ENCODE measurements at regions not wholly inside any gene's neighbourhood (a gene's known extent, or its start where the extent isn't known, plus 50 kb on each side); places are given as distances from the start of the nearest gene placed in this dataset.

DNA sequence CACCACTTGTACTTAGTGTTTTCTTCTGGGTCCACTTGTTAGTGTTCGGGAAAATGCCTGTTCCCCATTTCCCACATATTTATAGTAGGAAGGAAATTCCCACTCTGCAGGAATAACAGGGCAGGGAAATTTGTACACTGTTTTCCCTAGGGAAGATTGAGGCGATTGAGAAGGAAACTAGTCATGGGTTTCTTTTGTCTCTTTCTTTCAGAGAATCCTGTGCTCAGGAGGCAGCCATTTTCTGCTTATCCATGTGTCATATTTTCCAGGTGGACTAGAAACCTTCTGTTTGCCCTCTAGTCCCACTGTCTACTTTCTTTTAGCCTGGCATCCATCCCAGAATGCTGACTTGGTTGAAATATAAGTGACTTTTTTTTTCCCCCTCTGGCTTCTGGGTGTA, 299.1 kb upstream of the ANKRD50 start:
- TF ChIP-seq POLR2AphosphoS5 (IDR thresholded peaks at IDR 0.05; ENCODE audit: low read depth, low read length) (no peak), TAF1 (IDR thresholded peaks at IDR 0.05; ENCODE audit: borderline replicate concordance, insufficient read depth, low read length) (no peak), SIN3A (IDR thresholded peaks at IDR 0.05; ENCODE audit: borderline replicate concordance, insufficient read depth, low read length) (no peak)
- TF ChIP-seq, protein P1, sequence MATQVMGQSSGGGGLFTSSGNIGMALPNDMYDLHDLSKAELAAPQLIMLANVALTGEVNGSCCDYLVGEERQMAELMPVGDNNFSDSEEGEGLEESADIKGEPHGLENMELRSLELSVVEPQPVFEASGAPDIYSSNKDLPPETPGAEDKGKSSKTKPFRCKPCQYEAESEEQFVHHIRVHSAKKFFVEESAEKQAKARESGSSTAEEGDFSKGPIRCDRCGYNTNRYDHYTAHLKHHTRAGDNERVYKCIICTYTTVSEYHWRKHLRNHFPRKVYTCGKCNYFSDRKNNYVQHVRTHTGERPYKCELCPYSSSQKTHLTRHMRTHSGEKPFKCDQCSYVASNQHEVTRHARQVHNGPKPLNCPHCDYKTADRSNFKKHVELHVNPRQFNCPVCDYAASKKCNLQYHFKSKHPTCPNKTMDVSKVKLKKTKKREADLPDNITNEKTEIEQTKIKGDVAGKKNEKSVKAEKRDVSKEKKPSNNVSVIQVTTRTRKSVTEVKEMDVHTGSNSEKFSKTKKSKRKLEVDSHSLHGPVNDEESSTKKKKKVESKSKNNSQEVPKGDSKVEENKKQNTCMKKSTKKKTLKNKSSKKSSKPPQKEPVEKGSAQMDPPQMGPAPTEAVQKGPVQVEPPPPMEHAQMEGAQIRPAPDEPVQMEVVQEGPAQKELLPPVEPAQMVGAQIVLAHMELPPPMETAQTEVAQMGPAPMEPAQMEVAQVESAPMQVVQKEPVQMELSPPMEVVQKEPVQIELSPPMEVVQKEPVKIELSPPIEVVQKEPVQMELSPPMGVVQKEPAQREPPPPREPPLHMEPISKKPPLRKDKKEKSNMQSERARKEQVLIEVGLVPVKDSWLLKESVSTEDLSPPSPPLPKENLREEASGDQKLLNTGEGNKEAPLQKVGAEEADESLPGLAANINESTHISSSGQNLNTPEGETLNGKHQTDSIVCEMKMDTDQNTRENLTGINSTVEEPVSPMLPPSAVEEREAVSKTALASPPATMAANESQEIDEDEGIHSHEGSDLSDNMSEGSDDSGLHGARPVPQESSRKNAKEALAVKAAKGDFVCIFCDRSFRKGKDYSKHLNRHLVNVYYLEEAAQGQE (IDR thresholded peaks at IDR 0.05; ENCODE audit: insufficient read depth in 1 of 2, low read depth in 2 of 2, low read length in 2 of 2): no peak
